Lower lobe of right lung (tissue), 2 donors: ENCODE measurements at regions not wholly inside any gene's neighbourhood (a gene's known extent, or its start where the extent isn't known, plus 50 kb on each side); places are given as distances from the start of the nearest gene placed in this dataset.

Source experiments
- ATAC-seq, 2 donors: fragments of 200-7000 bp; cut with Tn5 transposase; one replicate each; pipeline ENCODE4 v1.9.1; 2020 to 2022; ENCODE audit warnings: mild to moderate bottlenecking in 2 of 2, moderate library complexity in 2 of 2
- DNase-seq: peaks from one replicate; pipeline ENCODE4 v3.0.0-alpha.2; 2020
- H3K27ac ChIP-seq: fragments of 200-600 bp; one replicate; pipeline ENCODE4 v1.8.0; 2022
- H3K27me3 ChIP-seq: fragments of 200-600 bp; one replicate; pipeline ENCODE4 v1.8.0; 2022; ENCODE audit warnings: low read depth
- H3K36me3 ChIP-seq: fragments of 200-600 bp; one replicate; pipeline ENCODE4 v1.8.0; 2022; ENCODE audit warnings: mild to moderate bottlenecking
- H3K4me1 ChIP-seq: fragments of 200-600 bp; one replicate; pipeline ENCODE4 v1.8.0; 2022
- H3K4me3 ChIP-seq: fragments of 200-600 bp; one replicate; pipeline ENCODE4 v1.8.0; 2022; ENCODE audit warnings: mild to moderate bottlenecking
- H3K9me3 ChIP-seq: fragments of 200-600 bp; one replicate; pipeline ENCODE4 v1.8.0; 2022
- CTCF ChIP-seq: fragments of 200-600 bp; IDR thresholded peaks from one replicate; pipeline ENCODE4 v1.8.0; 2022; ENCODE audit warnings: antibody characterized with exemption, mild to moderate bottlenecking
- intact Hi-C: fragments of 100-400 bp; cut with DNase I; formaldehyde crosslinking; loops from one replicate; pipeline ENCODE4 v1.11.0; 2022
- donor health status: DM: no; HTN: yes; CAD: no; lungs with severe emphysema.

DNA sequence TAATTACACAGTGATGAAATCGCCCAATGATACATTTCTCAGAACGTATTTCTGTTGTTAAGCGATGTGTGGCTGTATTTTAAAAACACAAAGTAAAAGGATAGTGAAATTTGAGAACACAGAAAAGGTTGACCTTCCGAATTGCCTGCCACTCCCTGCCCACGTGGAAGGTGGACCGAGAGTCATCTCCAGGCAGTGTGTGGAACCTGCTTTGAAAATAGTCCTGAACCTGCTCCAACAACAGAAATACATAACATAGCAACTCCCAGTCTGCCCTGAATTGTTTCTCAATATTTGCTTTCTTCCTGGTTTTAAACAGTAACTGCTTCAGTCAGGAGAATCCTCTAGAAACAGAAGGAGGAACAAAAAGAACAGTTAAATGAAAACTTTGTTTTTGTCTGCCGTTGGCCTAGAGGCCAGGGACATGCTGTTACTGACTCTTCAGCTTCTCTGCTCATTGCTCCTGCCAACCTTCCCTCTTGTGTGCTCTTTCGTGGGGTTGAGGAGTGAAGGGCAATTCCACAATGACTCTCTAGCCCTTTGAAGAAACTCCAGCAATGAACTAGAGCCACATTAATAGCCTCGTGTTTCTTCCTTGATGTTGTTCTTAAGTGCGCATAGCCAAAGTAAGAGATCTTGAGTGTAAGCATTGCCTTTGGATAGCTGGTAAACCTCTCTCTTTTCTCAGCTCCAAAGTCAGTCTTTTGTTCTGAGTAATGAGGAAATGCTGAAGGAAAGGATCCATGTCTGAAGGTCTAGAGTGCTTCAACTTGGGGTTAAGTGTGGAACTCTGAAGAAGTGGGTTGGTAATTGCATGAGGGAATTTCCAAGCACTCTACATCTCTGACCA, 452.5 kb upstream of the CCL2 start:
- Histone ChIP-seq H3K9me3 (no peaks in the 10 kb centered on the region), H3K27ac (peak overlapping the region; percentile 60), H3K27me3 (no peaks in the 10 kb centered on the region), H3K4me1 (peaks cover 14% of the 10 kb centered on the region), H3K36me3 (no peaks in the 10 kb centered on the region), H3K4me3 (no peak overlapping the region)
- peak; percentile 50 for DNase-seq
- no peak for TF ChIP-seq CTCF
- ATAC-seq: peak; percentile 79 to 88
- intact Hi-C loops: no loop called here

DNA sequence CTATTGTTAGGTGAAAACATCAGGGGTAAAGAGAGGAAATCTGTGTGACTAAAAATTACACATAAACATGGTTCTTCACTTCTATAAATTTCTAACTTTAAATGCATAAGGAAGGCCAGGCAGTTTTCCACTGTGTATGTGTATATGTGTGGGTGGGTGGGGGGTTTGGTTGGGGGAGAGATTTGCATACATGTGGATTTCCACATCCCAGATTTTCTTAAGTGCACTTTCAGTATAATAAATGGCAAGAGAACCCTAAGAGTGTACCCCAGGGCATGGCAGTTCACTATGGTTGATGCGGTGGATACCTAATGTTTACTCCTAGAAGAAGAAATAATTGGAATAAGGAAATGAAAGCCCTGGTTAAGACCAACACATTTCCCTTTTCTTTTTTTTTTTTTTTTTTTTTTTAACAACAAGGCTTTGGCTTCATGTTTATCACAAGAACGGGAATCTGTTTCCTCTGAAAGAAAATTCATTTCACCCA, 451.8 kb upstream of the CCL2 start:
- intact Hi-C loops: no loop called here

DNA sequence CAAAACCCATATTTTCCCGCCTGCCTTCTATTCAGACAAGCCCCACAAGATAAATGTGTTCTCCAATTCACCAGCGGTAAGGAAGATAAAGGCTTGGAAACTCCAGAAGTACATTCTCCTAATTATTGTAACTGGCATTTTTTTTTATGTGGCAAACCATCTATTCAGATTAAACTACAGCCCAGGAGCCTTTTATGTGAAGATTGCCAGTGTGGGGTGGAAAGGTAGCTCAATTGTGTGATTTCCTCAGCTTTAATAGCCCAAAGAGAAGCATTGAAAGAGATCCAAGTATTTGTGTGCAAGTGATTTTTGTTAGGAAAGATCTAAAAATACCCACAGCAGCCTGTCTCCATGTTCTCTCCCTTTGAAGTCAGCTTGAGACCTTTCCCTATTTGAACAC, 451.4 kb upstream of the CCL2 start:
- H3K36me3 ChIP-seq: no peaks in the 10 kb centered on the region
- peaks cover 14% of the 10 kb centered on the region for H3K4me1 ChIP-seq
- ATAC-seq: peak in 1 of 2 donors; percentile 39
- H3K4me3 ChIP-seq: no peak overlapping the region
- no peak for TF ChIP-seq CTCF
- no peaks in the 10 kb centered on the region for H3K27me3 ChIP-seq
- H3K27ac ChIP-seq: peak overlapping the region; percentile 42
- H3K9me3 ChIP-seq: no peaks in the 10 kb centered on the region
- no peak for DNase-seq
- intact Hi-C loops: no loop called here

More for the DNA sequence above, 451.8 kb upstream of the CCL2 start:
- Histone ChIP-seq H3K4me1 (peaks cover 14% of the 10 kb centered on the region), H3K27ac (peak overlapping the region; percentile 42), H3K27me3 (no peaks in the 10 kb centered on the region), H3K4me3 (no peak overlapping the region), H3K9me3 (no peaks in the 10 kb centered on the region), H3K36me3 (no peaks in the 10 kb centered on the region)
- DNase-seq (no peak), ATAC-seq (peak in 1 of 2 donors; percentile 34)
- TF ChIP-seq CTCF: no peak

- Histone ChIP-seq H3K9me3 (no peaks in the 10 kb centered on the region), H3K4me1 (peaks cover 14% of the 10 kb centered on the region), H3K27ac (no peak overlapping the region), H3K36me3 (no peaks in the 10 kb centered on the region), H3K27me3 (no peaks in the 10 kb centered on the region), H3K4me3 (no peak overlapping the region)
- ATAC-seq (no peak), DNase-seq (no peak)
- no peak for TF ChIP-seq CTCF
- intact Hi-C loops: no loop called here
Measured at GRCh38 chr17:33804401-33804800, 450.7 kb upstream of the CCL2 start.

DNA sequence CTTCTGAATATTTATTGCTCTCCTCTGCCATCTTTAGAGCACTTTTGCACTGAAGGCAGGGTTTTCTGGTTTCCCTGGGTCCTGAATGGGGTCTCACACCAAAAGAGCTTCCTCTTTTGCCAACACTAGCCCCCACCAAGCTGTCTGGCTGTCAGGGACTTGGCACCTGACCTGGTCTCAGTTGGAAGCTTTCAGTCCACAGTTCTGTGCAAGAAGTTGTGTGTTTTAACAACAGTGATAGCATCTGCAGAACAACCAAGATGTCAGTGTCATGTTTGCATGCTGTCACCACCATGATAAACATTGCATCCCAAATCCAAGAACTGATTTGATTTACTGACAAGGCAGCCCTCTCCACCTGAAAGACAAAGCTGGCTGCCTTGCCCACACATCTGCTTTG, 448.5 kb upstream of the CCL2 start:
- ATAC-seq: no peak

More for the DNA sequence above, 448.5 kb upstream of the CCL2 start:
- no peak for TF ChIP-seq CTCF
- Histone ChIP-seq H3K36me3 (no peaks in the 10 kb centered on the region), H3K9me3 (no peaks in the 10 kb centered on the region), H3K27me3 (no peaks in the 10 kb centered on the region), H3K27ac (no peak overlapping the region), H3K4me1 (peaks cover 13% of the 10 kb centered on the region), H3K4me3 (no peak overlapping the region)
- DNase-seq: no peak
- intact Hi-C loops: no loop called here
